Posterior cingulate gyrus (tissue), 11 donors: ENCODE measurements at regions not wholly inside any gene's neighbourhood (a gene's known extent, or its start where the extent isn't known, plus 50 kb on each side); places are given as distances from the start of the nearest gene placed in this dataset.
"Not testable (repeated sequence)": the region's sequence is repeated elsewhere in the genome, so short reads cannot be mapped to it uniquely, and the experiment has no call there.

Experiments
- DNase-seq, 10 donors: peaks; one replicate each; pipeline versions ENCODE4 v3.0.0 to v3.0.0-alpha.2; 2020 to 2021; ENCODE audit warnings: mixed read lengths in 3 of 10
- intact Hi-C: fragments of 100-400 bp; cut with DNase I; formaldehyde crosslinking; loops from one replicate; pipeline ENCODE4 v1.15.1; 2023

DNA sequence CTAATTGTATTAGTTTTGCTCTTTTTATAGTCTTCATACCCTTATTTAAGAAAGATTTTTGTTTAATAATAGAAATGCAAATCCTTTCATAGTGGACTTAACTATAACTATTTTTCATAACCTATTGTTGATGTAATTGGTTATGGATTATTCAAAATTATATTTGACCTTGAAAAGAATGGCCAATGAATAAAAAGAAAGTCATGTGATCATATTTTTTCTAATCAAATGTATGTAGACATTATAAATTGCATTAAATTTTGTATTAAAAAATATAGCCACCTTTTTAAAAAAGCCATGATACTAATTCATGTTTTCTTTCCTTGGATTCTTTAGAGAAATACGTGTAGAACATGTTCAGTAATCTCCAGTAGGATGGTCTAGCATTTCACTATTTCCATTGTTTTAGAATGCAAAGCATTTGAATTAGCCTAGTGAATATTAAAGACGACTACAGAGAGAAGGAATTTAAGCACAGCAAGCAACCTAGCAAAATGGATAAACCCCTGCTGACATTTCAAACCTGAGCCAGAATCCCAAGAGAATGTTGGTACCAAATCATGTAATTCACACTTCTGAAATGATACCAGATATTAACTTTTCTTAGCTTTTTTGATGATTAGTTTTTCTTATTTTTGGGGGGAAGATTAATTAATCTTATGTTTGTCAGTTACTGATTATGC is 1297.4 kb upstream of the MIR17HG start:
- DNase-seq = no peak
- intact Hi-C loops = no loop called here

DNA sequence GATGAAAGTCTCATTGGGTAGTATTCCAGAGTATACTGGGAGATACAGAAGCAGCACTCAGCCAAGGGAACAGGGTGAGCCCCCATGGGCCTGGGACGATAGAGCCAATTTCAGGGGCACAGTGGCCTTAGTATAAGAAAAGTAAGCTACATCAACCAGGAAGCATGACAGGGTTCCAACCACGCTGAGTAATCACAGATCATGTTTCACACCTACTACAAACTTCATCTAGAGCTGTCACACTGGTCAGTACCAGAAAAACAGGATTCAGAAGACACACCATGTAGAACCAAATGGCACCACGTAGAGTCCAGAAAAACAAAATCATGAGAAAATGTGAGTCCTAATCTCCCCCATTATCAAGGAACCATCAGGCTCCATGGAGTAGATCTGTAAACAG is 1292.4 kb upstream of the MIR17HG start:
- no peak for DNase-seq
- intact Hi-C loops = no loop called here

DNA sequence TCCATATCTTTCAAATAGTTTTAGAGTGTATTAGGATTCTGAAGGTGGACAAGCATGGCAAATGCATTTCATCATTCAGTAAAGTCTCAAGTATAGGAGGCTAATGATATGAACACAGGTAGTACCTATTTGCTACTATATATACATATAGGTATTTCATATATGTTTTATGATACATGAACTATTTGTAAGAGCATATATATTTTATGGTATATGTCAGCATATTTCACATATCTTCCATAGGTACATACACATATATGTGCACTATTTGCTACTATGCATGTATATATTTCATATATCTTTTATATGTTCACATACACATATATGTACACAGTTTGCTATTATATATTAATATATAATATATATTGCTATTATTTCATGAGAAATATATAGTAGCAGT is 1291.7 kb upstream of the MIR17HG start:
- DNase-seq = no peak
- intact Hi-C loops = no loop called here

DNA sequence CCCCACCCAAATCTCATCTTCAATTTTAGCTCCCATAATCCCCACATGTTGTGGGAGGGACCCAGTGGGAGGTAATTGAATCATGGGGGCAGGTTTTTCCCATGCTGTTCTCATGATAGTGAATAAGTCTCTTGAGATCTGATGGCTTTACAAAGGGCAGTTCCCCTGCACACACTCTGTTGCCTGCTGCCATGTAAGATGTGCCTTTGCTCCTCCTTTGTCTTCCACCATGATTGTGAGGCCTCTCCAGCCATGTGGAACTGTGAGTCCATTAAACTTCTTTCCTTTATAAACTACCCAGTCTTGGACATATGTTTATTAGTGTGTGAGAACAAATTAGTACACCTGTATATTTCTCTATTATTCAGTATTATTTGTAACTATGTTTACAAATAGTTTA is 1283.3 kb upstream of the MIR17HG start:
- intact Hi-C loops, DNase-seq: not testable (repeated sequence)

DNA sequence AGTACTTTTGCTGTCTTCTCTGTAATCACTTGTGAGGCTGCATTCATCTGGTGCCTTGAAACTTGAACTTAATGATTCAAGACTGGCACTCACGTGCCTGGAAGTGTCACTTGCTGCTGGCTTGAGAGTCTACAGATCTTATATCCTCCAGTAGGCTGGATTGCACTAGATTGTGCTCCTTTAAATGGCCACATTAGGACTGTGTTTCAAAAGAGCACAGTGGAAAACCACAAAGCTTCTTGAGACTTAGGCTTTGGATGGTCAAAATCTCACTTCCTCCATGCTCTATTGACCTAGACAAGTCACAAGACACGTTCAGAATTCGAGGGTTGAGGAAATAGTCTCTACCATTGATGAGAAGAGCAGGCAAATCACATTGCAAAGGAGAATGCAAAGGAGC is 1278.8 kb upstream of the MIR17HG start:
- intact Hi-C loops = no loop called here
- no peak for DNase-seq

DNA sequence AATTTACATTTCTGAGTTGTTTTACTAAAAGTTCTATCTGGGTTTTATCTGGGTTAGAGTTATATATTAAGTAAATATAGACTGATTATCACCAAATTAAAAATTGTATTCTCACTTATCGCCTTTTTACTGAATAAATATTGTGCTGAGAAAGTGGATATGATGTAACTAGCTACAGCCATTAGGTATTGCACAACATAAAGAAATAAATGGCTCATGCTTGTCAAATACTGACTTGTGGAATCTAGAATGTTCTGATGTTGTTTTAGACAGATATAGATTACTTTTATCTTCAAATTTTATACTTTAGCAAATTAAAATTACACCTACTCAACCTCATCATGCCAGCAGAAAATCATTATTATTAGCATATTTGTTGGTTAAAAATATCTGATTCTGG is 1277.1 kb upstream of the MIR17HG start:
- intact Hi-C loops = no loop called here
- DNase-seq = no peak

DNA sequence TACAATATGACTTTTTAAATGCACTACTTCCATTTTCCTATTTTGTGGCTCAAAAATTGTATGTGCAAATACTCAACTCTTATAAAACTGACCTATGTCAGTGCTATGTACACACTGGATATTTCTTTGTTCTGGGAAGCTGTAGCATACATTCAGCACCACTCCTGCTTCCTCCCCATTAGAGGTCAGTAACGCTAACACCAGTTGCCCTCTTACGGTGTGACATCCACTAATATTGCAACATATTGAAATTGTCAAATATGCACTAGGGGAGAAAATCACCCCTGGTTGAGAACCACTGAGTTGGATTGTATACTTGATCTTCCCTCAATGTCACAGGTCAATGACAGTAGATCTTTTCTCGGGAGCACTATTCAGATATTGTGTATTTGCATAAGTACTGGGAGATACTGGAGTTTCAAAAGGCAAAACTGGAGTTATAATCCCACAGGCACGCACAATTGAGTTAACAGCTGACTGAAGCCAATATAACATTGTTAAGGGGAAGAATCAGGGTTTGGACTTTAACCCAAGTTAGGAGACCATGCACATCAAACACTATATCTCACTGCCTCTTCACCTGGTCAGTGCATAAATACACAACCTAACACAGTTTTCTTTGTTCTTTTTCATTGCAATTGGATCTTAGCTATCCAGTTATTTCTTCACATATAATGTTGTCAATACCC is 1276.5 kb upstream of the MIR17HG start:
- DNase-seq = no peak
- intact Hi-C loops = no loop called here

DNA sequence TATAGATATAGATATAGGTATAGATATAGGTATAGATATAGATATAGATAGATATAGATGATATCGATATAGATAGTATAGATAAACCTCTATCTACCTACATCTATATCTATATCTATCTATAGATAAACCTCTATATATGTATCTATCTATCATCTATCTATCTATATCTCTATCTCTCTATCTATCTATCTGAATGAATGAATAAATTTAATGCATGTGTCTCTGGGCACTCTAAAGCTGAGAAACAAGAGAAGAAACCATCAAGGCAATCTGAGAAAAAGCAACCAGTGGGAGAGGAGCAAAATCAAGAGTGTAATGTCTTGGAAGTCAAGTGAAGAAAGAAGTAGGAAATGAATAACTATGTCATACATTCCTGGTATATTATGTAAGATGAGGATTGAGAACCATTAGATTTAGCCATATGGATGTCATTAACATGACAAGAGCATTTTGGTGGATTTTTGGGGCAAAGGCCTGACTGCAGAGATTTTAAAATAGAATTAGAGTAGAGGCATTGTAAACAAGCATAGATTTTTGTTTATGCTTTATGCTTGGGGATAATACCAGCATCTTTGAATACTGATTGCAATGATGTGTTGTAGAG is 1262.7 kb upstream of the MIR17HG start:
- intact Hi-C loops = no loop called here
- no peak for DNase-seq

DNA sequence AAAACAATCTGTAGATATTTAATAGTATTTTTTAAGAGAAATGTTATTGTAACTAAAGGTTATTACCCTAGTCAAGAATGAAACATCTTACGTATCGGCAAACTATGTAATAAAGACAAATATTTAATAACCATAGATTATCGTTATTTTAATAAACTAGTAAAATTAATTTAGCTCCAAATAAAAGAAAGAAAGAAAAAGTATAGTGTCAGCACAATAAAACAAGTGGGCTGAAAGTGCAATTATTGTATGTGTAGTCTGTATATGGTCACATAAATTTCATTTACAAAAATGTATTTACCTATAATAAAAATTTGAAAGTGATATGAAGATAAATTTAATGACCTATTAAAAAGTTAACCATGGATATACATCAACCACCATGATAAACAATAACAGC is 1258.4 kb upstream of the MIR17HG start:
- DNase-seq = no peak
- intact Hi-C loops = no loop called here

DNA sequence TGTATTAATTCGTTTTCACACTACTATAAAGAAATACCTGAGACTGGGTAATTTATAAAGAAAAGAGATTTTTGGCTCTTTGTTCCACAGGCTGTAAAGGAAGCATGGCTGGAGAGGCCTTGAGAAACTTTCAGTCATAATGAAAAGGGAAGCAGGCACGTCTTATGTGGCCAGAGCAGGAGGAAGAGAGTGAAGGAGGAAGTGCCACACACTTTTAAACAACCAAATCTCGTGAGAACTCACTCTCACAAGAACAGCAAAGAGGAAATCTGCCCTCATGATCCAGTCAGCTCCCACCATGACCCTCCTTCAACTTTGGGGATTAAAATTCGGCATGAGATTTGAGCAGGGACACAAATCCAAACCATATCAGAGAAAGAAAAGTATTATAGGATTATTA is 1255.9 kb upstream of the MIR17HG start:
- intact Hi-C loops = no loop called here
- no peak for DNase-seq

DNA sequence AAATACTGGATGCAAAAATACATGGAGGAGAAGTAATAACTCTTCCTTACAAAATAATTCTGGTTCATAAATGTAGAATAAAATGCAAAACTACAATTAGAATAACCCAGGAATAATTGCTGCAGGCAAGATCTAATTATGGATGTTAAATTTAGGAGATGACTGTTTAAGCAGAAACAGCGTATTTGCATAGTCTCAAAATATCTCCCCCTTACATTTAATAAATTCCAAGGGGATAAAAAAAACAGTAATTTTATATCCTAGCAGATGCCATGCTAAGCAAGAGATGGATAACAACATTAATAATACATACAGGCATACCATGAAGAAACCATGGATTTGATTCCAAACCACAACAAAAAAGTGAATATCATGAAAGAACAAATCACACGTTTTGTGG is 1253.1 kb upstream of the MIR17HG start:
- DNase-seq = no peak
- intact Hi-C loops = no loop called here

DNA sequence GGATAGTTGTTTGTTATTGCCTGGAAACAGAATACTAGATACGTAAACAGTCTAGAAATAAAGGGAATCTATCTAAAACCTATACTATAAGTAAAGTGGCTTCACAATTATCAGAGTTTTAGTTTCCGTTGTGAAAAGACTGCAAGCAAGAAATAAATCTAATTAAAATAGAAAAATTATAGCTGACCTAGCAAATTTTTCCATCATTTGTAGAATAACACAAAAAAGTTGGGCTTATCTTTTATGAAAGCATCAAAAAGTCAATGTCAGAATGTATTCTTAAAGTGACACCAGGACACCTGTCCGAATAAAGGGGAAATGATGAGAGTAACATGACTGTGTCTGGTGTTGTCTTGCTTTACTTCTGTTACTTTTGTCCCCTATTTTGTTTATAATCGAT is 1248.9 kb upstream of the MIR17HG start:
- DNase-seq = no peak

DNA sequence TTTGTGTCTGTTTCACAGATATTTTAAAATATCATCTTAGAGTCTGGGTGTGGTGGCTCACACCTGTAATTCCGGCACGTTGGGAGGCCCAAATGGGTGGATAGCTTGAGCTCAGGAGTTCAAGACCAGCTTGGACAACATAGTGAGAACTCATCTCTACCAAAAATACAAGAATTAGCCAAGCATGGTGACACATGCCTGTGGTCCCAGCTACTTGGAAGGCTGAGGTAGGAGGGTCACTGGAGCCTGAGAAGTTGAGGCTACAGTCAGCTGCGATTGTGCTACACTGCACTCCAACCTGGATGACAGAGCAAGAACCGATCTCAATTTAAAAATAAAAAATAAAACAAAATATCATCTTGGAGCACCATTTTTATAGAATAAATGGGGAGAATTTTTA is 1247.6 kb upstream of the MIR17HG start:
- DNase-seq = no peak
- intact Hi-C loops = no loop called here

More for the DNA sequence above, 1248.9 kb upstream of the MIR17HG start:
- intact Hi-C loops = no loop called here

DNA sequence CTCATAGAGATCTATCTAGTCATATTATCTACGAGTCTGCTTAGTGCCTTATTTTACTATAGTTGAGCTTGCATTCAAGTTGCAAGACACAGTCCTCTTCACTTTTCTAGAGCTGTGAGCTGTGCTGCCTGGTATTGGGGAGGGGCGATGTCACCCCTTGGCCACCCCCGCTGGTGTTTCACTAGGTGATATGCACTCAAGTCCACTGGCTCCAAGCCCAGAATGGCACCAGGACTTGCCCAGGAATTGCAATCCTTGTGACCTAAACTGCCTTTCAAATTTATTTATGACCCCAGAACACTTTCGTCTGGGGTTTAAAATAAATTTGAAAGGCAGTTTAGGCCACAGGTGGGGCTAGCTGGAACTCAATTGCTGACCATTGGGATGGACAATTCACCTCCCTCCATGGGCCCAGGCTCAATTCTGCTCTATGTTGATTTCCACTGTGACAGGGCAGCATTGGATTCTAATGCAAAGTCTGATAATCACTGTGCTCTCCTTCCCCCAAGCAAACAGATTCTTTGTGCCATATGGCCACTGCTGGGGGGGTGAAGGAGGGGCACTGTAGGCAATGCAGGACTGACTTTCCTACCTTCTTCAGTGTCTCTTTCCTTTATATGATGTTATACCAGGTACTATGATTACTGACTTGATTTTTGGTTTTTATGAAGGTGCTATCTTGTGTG is 1244.2 kb upstream of the MIR17HG start:
- DNase-seq = peak in 1 of 10 donors; percentile 50
- intact Hi-C loops = no loop called here

DNA sequence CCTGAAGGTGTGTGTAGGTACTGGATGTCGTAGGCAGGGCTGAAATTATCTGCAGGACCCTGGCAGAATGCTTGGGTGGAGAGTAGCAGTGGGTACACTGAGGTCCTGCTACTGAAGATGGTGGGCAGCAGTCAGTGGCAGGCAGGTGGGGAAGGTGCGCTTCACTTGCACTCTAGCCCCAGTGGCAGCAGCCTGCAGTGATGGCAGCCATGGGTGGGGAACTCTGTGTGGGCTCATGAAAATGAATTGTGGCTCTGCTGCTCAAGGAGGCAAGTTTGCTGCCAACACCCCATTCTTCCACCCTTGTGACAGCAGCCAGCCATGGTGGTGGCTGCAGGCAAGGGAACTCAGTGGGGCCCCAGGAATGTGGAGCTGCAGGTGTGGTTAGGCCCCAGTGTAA is 1242.7 kb upstream of the MIR17HG start:
- intact Hi-C loops = no loop called here
- DNase-seq = peak in 1 of 10 donors; percentile 53

DNA sequence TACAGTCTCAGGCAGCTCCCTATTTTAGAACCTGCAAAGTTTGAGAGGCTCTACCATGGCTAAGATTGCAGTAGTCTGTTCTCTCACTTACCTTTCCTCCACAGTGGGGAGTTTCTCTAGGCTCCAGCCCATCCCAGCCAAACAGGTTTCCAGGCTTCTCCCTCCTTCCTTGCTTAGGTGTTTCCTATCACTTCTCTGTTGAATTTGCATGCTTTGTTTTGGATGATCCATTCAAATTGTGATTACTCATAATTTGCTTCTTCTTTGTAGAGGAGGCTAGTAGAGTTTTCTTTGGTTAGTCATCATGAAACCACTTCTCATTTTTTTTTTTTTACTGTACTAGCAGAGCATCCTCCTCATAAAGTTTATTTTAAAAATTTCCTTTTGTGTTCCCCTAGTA is 1242.2 kb upstream of the MIR17HG start:
- intact Hi-C loops = no loop called here

DNA sequence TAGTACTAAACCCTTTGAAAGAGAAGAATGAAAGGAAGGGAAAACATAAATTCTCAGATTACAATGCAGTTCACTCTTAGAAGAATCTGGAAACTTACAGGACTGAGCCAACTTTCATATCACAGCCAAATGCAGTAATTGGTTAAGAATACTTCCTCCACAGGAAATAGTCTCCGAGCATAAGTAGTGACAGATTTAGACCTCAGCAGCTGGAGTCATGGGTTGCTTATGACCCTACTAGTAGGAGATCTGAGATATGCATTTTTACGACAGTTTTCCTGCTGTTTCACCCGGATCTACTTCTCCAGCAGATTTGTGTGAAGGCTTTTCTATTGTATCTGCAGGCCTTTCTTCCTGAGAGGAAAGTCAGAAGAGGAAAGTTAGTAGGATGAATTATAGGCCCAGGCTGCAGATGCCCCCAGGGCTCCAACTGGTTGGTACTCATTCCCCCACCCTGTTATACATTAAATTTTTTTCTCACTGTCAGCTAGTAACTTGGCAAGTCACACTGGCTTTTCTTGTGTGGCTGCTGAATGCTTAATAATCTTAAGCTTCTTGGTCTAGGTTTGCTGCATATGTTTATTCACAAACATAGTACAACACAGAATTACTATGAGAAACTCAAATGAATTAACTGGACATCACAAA is 1241.5 kb upstream of the MIR17HG start:
- intact Hi-C loops = no loop called here
- DNase-seq = no peak

More for the DNA sequence above, 1242.2 kb upstream of the MIR17HG start:
- DNase-seq = no peak

DNA sequence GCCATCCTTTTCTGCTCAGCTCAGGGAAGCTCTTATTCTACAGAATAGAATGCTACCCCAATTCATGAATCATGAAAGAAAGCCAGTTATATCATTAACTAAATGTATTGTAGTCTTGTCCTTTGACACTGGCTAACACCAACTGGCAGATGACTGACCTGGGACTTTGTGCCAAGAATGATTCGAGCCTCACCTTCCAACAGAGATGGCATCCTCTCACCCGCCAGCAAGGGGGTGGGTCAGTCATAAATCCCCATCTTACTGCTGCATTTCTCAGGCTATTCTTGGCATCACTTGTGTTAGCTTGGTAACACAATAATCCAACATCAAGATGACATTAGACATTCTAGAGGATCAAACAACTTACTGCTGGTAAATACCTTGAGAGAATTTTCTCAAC is 1239.8 kb upstream of the MIR17HG start:
- intact Hi-C loops = no loop called here
- DNase-seq = no peak

DNA sequence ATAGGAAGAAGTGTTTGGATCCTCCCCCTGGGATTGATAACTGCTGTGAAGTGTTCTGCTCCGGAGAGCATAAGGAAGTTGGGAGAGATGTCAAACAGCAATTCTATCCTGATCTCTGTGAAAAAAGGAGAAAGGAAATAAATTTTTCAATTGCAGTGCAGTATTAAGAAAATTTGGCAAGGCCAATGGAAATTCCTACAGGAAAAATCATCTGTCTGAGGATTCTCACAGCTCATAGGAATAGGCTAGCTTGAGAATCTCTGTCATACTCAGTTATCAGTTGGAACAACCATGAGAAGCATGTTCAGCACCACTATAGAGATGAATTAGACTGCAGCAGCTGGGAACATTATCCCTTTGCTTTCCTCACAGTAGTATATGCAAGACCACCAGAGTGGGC is 1238.9 kb upstream of the MIR17HG start:
- intact Hi-C loops = no loop called here
- no peak for DNase-seq

DNA sequence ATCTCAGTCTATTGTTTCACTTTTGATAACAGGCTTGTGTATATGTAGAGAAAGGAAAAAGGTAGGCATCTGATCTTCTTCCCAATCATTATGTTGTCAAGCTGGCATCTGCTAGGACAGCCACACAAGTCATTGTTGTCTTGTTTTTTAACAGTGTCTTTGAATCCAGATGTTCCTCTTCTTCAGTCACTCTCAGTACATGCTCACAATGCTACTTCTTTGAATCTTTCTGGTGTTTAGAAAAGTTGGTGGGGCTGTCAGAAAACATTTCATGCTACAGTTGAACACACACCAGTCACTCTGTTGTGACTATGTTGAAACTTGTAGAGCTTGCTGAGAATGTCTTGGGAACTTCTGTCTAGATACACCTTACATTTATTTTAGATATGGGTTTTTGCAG is 1231.4 kb upstream of the MIR17HG start:
- intact Hi-C loops = no loop called here
- no peak for DNase-seq

DNA sequence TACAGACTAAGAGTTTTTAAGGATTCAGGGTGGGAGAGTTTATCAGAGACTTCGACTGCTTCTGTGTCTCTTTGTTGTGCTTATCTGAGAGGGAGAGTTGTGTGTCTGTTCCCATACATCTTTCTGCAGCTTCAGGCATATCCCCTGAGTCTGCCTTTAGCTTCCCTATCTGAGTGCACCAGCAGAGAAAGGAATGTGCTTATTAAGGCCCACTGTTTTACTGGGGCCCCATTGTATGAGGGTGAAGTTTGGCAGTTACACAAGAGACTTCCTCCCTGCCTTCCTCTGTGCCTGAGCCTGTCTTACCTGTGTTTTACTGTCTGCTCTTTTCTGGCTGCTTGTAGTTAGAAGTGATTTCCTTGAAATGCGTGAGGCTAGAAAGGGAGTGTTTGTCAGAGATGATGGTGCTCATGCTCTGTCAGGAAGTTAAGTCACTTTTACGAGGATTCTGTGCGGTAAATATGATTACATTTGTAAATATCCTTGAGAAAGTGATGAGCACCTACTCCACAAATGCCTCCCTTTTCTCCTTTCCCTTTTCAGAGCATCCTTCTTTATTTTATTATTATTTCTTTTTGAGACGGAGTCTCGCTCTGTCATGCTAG is 1228.9 kb upstream of the MIR17HG start:
- no peak for DNase-seq
- intact Hi-C loops = no loop called here
